SW480 (cell line): ENCODE measurements at regions not wholly inside any gene's neighbourhood (a gene's known extent, or its start where the extent isn't known, plus 50 kb on each side); places are given as distances from the start of the nearest gene placed in this dataset.

Experiments used
- DNase-seq: peaks from one replicate; pipeline ENCODE4 v3.0.0-alpha.2; 2016; ENCODE audit warnings: low spot score

GRCh38 chr11:37762079-37762478, 1164.0 kb upstream of the RAG2 start:
- DNase-seq: no peak

DNA sequence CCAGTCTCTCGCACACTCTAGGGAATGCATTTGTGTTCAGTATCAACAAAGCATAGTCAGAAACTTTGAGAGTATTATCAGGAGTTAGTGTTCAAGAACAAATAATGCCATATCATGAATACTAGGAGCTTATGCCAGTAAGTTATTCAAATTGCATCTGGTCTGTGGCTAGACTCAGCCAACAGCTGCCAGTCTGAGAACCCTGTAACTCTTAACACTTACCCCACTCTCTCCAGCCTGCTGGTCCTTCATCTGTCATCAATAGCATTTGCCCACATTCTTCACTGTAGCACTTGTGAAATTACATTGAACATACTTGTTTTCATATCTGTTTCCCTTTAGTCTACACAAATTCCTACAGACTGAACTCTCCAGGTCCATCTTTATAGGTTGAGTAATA, 1157.5 kb upstream of the RAG2 start:
- no peak for DNase-seq

- no peak for DNase-seq
Observed at GRCh38 chr11:37748641-37749040, 1150.6 kb upstream of the RAG2 start.

- DNase-seq: no peak
Observed at GRCh38 chr11:37747121-37747520, 1149.1 kb upstream of the RAG2 start.

- no peak for DNase-seq
Observed at GRCh38 chr11:37727371-37727770, 1129.3 kb upstream of the RAG2 start.

DNA sequence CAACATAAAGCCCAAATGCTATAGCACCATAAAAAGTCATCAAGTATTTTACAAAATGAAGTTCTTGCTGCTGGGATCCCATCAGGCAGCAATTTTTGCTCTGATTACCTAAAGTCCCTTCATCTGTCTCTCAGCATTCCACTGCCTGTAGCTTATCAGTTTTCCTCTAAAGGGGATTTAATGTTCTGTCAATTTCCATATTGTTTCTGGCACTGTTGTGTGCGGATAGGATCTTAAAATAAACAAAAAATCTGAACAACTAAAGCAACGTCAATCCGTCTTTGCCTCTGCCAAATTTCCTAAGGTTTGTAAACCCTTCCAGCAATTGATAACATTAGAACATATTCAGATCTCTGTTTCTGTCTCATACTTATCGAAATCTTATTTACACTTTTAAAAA, 1126.3 kb upstream of the RAG2 start:
- DNase-seq: no peak

DNA sequence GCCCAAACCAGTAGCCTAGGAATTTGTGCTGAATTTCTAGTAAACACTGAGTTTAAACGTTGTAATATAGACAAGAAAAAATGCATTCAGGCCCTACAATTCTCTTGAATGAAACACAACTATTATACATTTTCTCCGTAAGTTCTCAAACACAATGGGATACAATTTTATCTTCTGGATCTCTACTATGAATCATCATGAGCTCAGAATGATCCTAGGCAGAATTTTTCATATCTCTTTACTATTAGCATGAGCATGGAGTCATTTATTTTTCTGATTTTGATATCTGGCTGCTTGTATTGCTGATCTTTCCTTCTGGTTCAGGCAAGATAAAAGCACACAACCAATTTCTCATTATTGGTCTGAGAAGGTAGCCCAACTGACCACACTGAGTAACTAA, 1123.4 kb upstream of the RAG2 start:
- no peak for DNase-seq

DNA sequence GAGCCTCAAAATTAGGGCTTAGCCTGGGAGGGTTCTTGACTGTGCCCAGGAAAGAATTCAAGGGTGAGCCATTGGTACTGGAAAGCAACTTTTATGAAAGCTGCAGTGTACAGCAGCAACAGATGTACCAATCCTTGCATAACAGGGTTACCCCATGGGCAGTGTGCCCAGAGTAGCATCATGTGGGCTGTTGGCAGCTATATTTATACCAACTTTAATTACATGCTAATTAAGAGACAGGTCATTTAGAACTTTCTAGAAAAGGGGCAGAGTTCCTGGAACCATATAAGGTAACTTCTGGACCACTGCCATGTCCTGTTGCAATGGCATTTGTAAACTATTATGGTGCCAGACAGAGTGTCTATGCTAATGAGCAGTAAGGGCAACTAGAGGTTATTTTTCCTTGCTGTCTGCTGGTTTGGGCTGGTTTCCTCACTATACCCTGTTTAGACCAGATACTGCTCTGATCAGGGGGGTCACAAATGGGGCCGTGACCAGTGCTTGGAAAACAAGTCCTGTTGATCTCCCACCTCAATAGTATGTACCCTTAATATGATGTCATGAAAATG, 1120.5 kb upstream of the RAG2 start:
- no peak for DNase-seq

- DNase-seq: peak; percentile 22
Observed at GRCh38 chr11:37712251-37712650, 1114.2 kb upstream of the RAG2 start.

DNA sequence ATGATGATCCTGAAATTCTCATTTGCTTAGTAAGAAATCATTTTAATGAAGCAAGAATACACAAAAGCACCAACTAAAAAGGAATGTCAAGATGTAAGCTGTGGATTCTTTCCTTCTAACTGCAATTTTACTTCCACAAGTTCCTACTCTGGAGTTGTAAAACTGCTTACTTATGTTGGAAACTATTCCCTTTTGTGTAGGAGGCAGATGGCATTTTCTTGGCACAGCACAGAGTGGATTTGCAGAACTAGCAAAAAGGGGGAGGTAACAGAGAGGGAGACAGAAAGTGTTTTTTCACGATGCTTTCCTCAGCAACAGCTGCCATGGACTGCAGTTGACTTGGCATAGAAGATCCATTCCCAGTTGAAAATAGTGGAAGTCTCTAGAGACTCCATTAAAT, 1112.0 kb upstream of the RAG2 start:
- DNase-seq: no peak

DNA sequence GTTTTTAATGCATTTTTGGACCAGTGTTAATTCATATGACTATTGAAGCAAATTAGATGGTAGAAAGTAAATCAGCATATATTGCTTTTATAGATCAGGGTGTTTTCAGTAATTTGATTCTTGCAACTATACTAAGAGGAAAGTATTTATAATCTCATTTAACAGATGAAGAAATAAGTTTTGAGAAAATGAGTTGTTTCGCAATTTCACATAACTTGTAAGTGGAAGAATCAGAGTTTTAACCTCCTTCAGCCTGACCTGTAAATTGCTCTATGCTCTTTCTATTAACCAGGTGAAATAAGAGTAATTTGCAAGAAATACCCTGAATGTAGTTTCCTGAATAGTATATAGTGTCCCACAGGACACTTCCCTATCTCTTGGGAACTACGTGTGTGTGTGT, 1106.8 kb upstream of the RAG2 start:
- no peak for DNase-seq

GRCh38 chr11:37699644-37700043, 1101.6 kb upstream of the RAG2 start:
- no peak for DNase-seq

DNA sequence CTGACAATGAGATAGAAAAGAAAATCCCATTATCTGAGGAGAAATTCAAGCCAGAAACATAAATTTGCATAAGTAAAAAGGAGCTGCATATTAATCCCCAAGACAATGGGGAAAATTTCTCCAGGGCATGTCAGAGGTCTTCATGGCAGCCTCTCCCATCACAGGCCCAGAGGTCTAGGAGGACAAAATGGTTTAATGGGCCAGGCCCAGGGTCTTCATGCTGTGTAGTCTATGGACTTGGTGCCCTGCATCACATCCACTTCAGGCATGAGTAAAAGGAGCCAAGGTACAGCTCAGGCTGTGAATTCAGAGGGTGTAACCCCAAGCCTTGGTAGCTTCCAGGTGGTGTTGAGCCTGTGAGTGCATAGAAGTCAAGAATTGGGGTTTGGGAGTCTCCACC, 1097.2 kb upstream of the RAG2 start:
- DNase-seq: no peak

GRCh38 chr11:37689951-37690350, 1091.9 kb upstream of the RAG2 start:
- no peak for DNase-seq

GRCh38 chr11:37688456-37688855, 1090.4 kb upstream of the RAG2 start:
- DNase-seq: no peak

DNA sequence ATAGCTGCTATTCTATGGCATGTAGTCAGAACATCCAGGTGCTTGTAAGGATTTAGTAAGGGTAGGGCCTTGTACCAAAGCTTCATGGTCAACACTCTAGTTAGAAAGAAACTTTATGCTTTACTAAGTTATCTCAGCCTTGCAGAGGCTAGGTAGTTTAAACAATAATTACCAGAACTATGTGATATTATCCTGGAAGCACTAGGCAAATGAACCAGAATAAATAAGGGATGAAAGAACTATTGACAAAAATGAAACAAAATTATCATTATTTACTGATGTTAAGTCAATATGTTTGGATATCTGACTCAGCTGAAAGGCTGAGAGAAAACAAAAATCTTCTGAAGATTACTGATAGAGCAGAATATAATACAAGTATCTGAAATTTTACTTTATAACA, 1089.1 kb upstream of the RAG2 start:
- no peak for DNase-seq

- DNase-seq: no peak
Observed at GRCh38 chr11:37671321-37671720, 1073.3 kb upstream of the RAG2 start.

GRCh38 chr11:37666960-37667359, 1068.9 kb upstream of the RAG2 start:
- no peak for DNase-seq

- DNase-seq: peak; percentile 12
Observed at GRCh38 chr11:37657645-37658044, 1059.6 kb upstream of the RAG2 start.

DNA sequence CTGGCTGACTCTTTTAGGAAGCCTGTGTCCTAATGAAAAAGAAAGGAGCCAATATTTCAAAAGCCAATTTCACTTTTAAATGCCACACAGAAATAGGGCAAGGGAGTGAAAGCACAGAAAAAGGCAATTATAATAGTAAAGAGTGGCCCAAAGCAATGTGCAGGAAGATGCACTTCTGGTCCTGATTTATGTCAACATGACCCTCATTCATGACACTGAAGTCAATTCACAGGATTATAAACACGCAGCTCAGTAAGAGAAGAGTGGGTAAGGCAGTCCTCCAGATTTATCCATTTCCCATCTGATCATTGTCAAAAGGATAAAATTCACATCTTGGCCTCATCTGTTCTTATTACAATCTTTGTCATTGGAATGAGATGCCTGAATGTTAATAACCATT, 1049.7 kb upstream of the RAG2 start:
- DNase-seq: no peak

DNA sequence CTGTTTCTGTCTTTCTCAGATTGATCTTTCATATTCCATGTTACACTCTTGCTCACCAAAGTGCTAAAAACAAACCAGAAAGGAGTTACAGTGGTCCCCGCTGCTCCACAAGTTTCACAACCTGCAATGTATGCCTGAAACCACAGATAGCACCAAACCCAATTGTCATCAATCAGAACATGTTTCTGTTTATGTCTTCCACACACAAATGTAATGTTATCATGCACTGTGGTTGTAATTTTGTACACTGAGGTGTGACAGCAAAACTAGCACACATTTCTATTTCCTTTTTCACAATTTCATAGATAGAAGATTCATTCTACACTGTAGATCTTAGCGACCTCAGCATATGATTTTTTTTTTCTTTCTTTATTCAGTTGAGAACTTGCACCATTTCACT, 1045.9 kb upstream of the RAG2 start:
- no peak for DNase-seq

DNA sequence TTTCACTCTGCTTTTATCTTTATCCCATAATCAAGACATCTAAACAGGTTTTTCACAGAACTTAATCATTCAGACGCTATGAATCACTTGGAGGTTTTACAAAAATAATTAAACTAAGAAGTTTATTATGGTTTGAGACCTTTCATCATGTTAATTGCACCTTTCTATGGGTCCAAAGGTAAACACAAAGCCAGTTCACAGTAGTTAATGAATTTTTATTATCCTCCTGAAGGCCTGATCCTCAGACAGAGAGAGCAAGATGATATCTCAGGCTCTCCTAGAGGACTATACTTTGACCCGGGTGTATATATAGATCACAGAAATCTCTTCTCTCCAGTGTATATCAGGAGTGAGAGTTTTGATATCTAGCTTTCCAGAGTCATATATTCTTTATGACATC, 1044.3 kb upstream of the RAG2 start:
- DNase-seq: no peak

DNA sequence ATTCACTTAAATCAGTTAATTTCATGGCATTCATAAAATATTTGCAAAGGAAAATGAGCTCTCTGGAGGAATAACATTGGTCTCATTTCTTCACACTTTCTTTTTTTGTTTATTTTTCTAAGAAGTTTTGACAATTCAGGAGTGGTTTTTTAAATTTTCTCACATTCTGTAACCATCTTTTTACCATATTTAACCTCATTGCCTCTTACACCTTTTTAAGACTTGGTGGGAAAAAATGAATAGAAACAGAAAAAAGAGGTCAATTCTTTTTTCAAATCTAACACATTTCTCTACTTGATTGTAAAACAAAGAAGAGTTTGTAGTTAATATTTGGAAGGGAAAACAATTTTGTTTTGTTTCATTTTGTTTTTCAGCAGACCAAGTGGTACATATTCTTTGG, 1034.7 kb upstream of the RAG2 start:
- no peak for DNase-seq

GRCh38 chr11:37630866-37631265, 1032.8 kb upstream of the RAG2 start:
- DNase-seq: no peak

DNA sequence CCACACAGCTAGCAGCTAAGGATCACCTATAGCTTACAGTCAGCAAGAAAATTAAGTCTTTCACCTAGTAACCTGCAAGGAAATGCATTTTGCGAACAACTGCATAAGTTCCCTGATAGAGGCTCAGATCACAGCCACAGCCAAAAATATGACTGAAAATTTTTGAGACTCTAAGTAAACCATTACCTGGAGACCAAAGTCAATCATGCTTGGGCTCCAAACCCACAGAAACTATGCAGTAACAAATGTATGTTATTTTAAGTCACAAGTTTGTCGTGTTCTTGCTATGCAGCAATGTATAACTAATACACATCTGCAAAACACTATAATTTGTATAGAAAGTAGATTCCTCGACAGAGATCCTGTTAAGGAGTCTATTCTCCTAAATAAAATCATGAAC, 1025.7 kb upstream of the RAG2 start:
- DNase-seq: no peak
